BE2C (cell line): ENCODE measurements at regions not wholly inside any gene's neighbourhood (a gene's known extent, or its start where the extent isn't known, plus 50 kb on each side); places are given as distances from the start of the nearest gene placed in this dataset.

Source experiments
- DNase-seq: peaks from one replicate; pipeline ENCODE4 v3.0.0-alpha.2; 2020
- H3K27me3 ChIP-seq: fragments of 250-450 bp; sonication (Bioruptor Pico); 2 replicates; pipeline ENCODE4 v1.5.1; 2020; ENCODE audit warnings: mild to moderate bottlenecking
- H3K36me3 ChIP-seq: fragments of 250-450 bp; sonication (Bioruptor Pico); 2 replicates; pipeline ENCODE4 v1.5.1; 2020; ENCODE audit warnings: mild to moderate bottlenecking
- H3K4me1 ChIP-seq: fragments of 250-450 bp; sonication (Bioruptor Pico); 2 replicates; pipeline ENCODE4 v1.5.1; 2020
- H3K4me3 ChIP-seq: 2 replicates; pipeline ENCODE4 v1.5.1; 2011; ENCODE audit warnings: low read depth, low read length
- H3K9me3 ChIP-seq: fragments of 250-450 bp; sonication (Bioruptor Pico); 2 replicates; pipeline ENCODE4 v1.5.1; 2020
- TF ChIP-seq, protein P1 (sequence below): IDR thresholded peaks from 2 replicates; pipeline ENCODE4 v1.5.1; 2012; ENCODE audit warnings: mild to moderate bottlenecking, low read depth, low read length

DNA sequence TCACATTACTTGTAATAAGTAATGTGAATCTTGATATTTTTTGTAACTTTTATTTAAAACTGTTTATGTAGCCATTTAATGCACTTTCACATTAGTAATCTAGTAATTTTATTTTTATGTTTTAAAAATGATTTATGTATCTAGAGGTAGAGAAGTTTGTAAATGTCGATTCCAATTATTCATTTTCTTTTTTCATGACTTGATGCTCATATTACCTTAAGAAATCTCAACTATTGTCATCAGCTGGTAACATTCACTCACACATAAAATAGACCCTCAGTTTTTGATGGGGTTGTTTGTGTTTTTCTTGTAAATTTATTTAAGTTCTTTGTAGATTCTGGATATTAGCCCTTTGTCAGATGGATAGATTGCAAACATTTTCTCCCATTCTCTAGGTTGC lies 351.7 kb upstream of the CDH7 start:
- TF ChIP-seq, protein P1, sequence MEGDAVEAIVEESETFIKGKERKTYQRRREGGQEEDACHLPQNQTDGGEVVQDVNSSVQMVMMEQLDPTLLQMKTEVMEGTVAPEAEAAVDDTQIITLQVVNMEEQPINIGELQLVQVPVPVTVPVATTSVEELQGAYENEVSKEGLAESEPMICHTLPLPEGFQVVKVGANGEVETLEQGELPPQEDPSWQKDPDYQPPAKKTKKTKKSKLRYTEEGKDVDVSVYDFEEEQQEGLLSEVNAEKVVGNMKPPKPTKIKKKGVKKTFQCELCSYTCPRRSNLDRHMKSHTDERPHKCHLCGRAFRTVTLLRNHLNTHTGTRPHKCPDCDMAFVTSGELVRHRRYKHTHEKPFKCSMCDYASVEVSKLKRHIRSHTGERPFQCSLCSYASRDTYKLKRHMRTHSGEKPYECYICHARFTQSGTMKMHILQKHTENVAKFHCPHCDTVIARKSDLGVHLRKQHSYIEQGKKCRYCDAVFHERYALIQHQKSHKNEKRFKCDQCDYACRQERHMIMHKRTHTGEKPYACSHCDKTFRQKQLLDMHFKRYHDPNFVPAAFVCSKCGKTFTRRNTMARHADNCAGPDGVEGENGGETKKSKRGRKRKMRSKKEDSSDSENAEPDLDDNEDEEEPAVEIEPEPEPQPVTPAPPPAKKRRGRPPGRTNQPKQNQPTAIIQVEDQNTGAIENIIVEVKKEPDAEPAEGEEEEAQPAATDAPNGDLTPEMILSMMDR: no peak
- no peaks in the 10 kb centered on the region for H3K4me1 ChIP-seq
- H3K27me3 ChIP-seq: no peaks in the 10 kb centered on the region
- no peak for DNase-seq
- no peaks in the 10 kb centered on the region for H3K9me3 ChIP-seq
- no peaks in the 10 kb centered on the region for H3K36me3 ChIP-seq
- H3K4me3 ChIP-seq: no peak overlapping the region

DNA sequence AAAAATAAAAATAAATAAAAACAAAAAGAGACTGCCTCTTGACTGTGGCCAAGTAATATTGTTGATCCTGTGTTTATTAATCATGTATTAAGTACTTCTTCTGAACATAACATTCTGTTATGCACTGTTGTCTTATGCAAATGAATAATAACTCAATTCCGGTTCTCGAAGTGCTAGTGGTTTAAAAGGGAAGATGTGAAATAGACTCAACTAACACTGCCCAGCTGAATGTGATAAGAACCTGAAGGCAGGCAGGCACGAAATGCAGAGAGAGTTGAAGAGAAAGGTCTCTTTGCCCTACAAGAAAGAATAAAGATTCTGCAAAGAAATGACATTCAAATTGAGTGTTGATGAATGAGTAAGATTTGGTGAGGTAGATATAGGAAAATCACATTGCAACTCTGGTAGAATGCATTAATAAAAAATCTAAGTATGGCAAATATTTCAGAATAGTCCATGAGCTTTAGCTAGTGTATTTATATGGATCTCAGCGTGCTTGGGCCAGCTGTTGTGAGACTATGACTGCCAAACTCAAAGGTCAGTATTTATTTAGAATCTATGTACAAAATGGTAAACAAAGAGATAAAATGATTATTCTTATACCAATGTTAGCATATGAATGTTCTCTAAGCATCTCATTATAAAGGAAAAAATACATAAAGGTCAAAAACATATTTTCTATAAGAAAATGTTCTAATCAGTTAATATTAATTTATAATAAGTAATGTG lies 352.3 kb upstream of the CDH7 start:
- H3K9me3 ChIP-seq: no peaks in the 10 kb centered on the region
- no peaks in the 10 kb centered on the region for H3K27me3 ChIP-seq
- H3K4me1 ChIP-seq: no peaks in the 10 kb centered on the region
- TF ChIP-seq, protein P1: no peak
- no peak overlapping the region for H3K4me3 ChIP-seq
- DNase-seq: no peak
- H3K36me3 ChIP-seq: no peaks in the 10 kb centered on the region

DNA sequence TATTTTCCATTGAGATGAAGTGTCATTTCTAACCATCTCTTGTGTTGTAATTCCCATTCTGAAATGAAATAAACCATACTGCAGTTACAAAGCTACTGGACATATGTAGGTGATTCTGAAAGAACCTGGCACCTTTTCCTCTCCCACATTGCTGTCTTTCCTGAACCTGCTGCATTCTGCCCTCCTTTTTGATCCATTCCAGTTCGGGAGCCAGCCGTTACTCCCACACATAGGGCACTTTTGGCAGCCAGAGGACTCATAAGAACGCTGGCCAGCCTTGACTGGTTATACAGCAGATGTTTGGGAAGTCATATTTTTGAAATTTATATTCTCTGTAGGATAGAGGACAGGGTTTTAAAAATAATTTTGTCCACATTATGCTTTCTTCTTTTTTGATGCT lies 369.8 kb upstream of the CDH7 start:
- H3K4me1 ChIP-seq: no peaks in the 10 kb centered on the region
- H3K9me3 ChIP-seq: no peaks in the 10 kb centered on the region
- H3K27me3 ChIP-seq: no peaks in the 10 kb centered on the region
- no peak for DNase-seq
- H3K36me3 ChIP-seq: no peaks in the 10 kb centered on the region
- TF ChIP-seq, protein P1: no peak
- no peak overlapping the region for H3K4me3 ChIP-seq

GRCh38 chr18:65380571-65380970 lies 370.2 kb upstream of the CDH7 start:
- Histone ChIP-seq H3K9me3 (no peaks in the 10 kb centered on the region), H3K27me3 (no peaks in the 10 kb centered on the region), H3K4me3 (no peak overlapping the region), H3K36me3 (no peaks in the 10 kb centered on the region), H3K4me1 (no peaks in the 10 kb centered on the region)
- TF ChIP-seq, protein P1: no peak
- no peak for DNase-seq

- Histone ChIP-seq H3K4me3 (no peak overlapping the region), H3K9me3 (no peaks in the 10 kb centered on the region), H3K27me3 (no peaks in the 10 kb centered on the region), H3K36me3 (no peaks in the 10 kb centered on the region), H3K4me1 (no peaks in the 10 kb centered on the region)
- DNase-seq: no peak
- TF ChIP-seq, protein P1: no peak
These were observed 377.9 kb upstream of the CDH7 start for GRCh38 chr18:65372904-65373303.

DNA sequence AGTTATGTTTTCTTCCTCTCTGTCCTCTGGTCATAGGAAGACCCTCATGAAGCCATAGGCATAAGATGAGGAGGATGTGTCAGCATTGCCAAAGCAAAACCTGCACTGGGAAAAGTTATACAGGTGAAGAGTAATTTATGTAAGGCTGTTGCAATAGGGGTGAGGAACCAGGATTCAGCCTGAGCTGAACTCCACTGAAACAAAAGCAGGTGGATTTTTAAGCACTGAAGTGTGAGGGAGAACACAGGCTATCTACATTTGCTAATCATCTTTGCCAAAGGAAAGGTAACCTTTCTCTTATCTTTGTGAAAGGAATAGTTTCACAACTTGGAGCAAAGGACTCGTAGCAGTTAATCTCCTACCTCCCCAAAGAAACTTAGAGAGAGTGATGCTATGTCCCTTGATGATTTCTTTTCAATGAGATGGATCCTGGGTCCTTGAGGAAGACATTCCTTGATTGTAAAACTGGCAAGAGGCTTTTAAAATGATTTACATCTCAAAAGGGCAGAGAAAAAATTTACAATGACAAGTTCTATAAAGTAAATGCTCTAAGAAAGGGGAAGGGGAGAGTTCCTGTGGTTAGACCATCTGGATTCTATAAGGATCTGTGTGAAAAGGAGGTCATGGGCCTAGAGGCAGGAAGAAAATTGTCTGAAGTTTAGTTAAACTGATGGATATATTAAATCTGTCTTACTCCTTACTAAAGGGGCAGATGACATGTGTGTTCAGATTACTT lies 385.4 kb upstream of the CDH7 start:
- TF ChIP-seq, protein P1: no peak
- no peak for DNase-seq

More for the DNA sequence above, 385.4 kb upstream of the CDH7 start:
- no peaks in the 10 kb centered on the region for H3K9me3 ChIP-seq
- no peaks in the 10 kb centered on the region for H3K4me1 ChIP-seq
- no peaks in the 10 kb centered on the region for H3K36me3 ChIP-seq
- no peak overlapping the region for H3K4me3 ChIP-seq
- H3K27me3 ChIP-seq: no peaks in the 10 kb centered on the region
